ENCODE measurements at regions not wholly inside any gene's neighbourhood (a gene's known extent, or its start where the extent isn't known, plus 50 kb on each side); places are given as distances from the start of the nearest gene placed in this dataset.
"Not testable (repeated sequence)": the region's sequence is repeated elsewhere in the genome, so short reads cannot be mapped to it uniquely, and the experiment has no call there.

GRCh38 chr5:83865579-83865978, 144.9 kb upstream of the HAPLN1 start:
- Histone ChIP-seq H3K9me3 (no peaks in the 10 kb centered on the region), H3K36me3 (no peaks in the 10 kb centered on the region), H3K4me3 (no peak overlapping the region), H3K4me1 (no peaks in the 10 kb centered on the region), H3K27me3 (no peaks in the 10 kb centered on the region), H3K27ac (no peak overlapping the region)
- no peak for ATAC-seq (ENCODE audit: low FRiP score in 2 of 2)
- WGBS, 2 donors = 70 to 84% methylated on average over 1 of the region's 1 CpG
- TF ChIP-seq CTCF (IDR thresholded peaks at IDR 0.05) = no peak
- no peak for TF ChIP-seq EP300 (IDR thresholded peaks at IDR 0.05)
- TF ChIP-seq POLR2AphosphoS5 (IDR thresholded peaks at IDR 0.05) = no peak
- TF ChIP-seq POLR2A (IDR thresholded peaks at IDR 0.05) = no peak
- DNase-seq = no peak

GRCh38 chr5:83864652-83865051, 144.0 kb upstream of the HAPLN1 start:
- TF ChIP-seq POLR2A (IDR thresholded peaks at IDR 0.05) (no peak), CTCF (IDR thresholded peaks at IDR 0.05) (no peak), EP300 (IDR thresholded peaks at IDR 0.05) (no peak), POLR2AphosphoS5 (IDR thresholded peaks at IDR 0.05) (no peak)
- ATAC-seq (ENCODE audit: low FRiP score in 2 of 2) (no peak), DNase-seq (no peak)
- H3K4me3 ChIP-seq = no peak overlapping the region
- H3K36me3 ChIP-seq = no peaks in the 10 kb centered on the region
- H3K27me3 ChIP-seq = no peaks in the 10 kb centered on the region
- WGBS, 2 donors = 68 to 87% methylated on average over 1 of the region's 1 CpG
- H3K9me3 ChIP-seq = no peaks in the 10 kb centered on the region
- H3K4me1 ChIP-seq = no peaks in the 10 kb centered on the region
- no peak overlapping the region for H3K27ac ChIP-seq

DNA sequence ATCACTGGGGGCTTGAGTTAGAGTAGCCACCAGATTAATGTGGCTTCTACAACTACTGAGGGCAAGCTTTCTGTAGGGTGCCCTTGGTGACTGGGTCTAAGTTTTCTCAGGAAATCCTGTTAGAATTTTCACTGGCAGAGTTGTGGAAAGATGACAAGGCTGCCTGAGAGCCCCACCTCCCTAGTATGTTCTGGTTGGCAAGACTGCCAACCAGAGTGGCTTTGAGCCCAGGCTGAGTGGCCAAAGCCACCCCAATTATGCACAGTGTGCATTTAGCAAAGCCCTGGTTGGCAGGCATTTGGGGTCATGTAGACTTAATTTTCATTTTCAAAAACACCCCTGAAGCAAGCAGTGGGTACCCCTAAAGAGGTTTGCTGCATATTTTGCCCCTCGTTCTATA, 136.7 kb upstream of the HAPLN1 start:
- DNase-seq = no peak
- 79 to 93% methylated on average over 1 of the region's 1 CpG for WGBS, 2 donors
- ATAC-seq (ENCODE audit: low FRiP score in 2 of 2) = no peak
- H3K27ac ChIP-seq = no peak overlapping the region
- no peaks in the 10 kb centered on the region for H3K9me3 ChIP-seq
- no peaks in the 10 kb centered on the region for H3K36me3 ChIP-seq
- TF ChIP-seq POLR2A (IDR thresholded peaks at IDR 0.05) (no peak), CTCF (IDR thresholded peaks at IDR 0.05) (no peak), POLR2AphosphoS5 (IDR thresholded peaks at IDR 0.05) (no peak)
- H3K4me3 ChIP-seq = no peak overlapping the region
- no peaks in the 10 kb centered on the region for H3K27me3 ChIP-seq
- peaks cover 0 to 7% (median 0%) of the 10 kb centered on the region in 4 donors for H3K4me1 ChIP-seq

GRCh38 chr5:83856881-83857280, 136.2 kb upstream of the HAPLN1 start:
- peaks cover 0 to 7% (median 0%) of the 10 kb centered on the region in 4 donors for H3K4me1 ChIP-seq
- no peaks in the 10 kb centered on the region for H3K9me3 ChIP-seq
- TF ChIP-seq EP300 (IDR thresholded peaks at IDR 0.05) = no peak
- TF ChIP-seq POLR2A (IDR thresholded peaks at IDR 0.05) = no peak
- TF ChIP-seq POLR2AphosphoS5 (IDR thresholded peaks at IDR 0.05) = no peak
- no peak for TF ChIP-seq CTCF (IDR thresholded peaks at IDR 0.05)
- DNase-seq (no peak), ATAC-seq (ENCODE audit: low FRiP score in 2 of 2) (no peak)
- no peak overlapping the region for H3K27ac ChIP-seq
- H3K27me3 ChIP-seq = no peaks in the 10 kb centered on the region
- no peak overlapping the region for H3K4me3 ChIP-seq
- H3K36me3 ChIP-seq = no peaks in the 10 kb centered on the region
- WGBS, 2 donors = 54 to 67% methylated on average over 6 of the region's 6 CpGs

- DNase-seq; ATAC-seq (ENCODE audit: low FRiP score in 2 of 2); H3K27me3 ChIP-seq; H3K27ac ChIP-seq; H3K4me1 ChIP-seq; H3K9me3 ChIP-seq; H3K36me3 ChIP-seq; H3K4me3 ChIP-seq: not testable (repeated sequence)
- 91 to 94% methylated on average over 3 of the region's 3 CpGs for WGBS, 2 donors
Measured at GRCh38 chr5:83850412-83850811, 129.8 kb upstream of the HAPLN1 start.
